NOMO-1 treated with DMSO at 0.1 percent for 48 hours (cell line): ENCODE measurements at regions not wholly inside any gene's neighbourhood (a gene's known extent, or its start where the extent isn't known, plus 50 kb on each side); places are given as distances from the start of the nearest gene placed in this dataset.
"Not testable (repeated sequence)": the region's sequence is repeated elsewhere in the genome, so short reads cannot be mapped to it uniquely, and the experiment has no call there.

Experiments
- DNase-seq: peaks from one replicate; lab custom pipeline; 2025; ENCODE audit not compliant: unreplicated experiment; lab: John Stamatoyannopoulos, UW

- not testable (repeated sequence) for DNase-seq
These were observed 246.4 kb downstream of the TMEM121 start for GRCh38 chr14:105772710-105773250.

- no peak for DNase-seq
These were observed 247.2 kb downstream of the TMEM121 start for GRCh38 chr14:105773584-105773983.

- no peak for DNase-seq
These were observed 247.6 kb downstream of the TMEM121 start for GRCh38 chr14:105774001-105774400.

- not testable (repeated sequence) for DNase-seq
These were observed 248.4 kb downstream of the TMEM121 start for GRCh38 chr14:105774585-105775348.

- not testable (repeated sequence) for DNase-seq
These were observed 249.1 kb downstream of the TMEM121 start for GRCh38 chr14:105775349-105775923.

- not testable (repeated sequence) for DNase-seq
These were observed 249.7 kb downstream of the TMEM121 start for GRCh38 chr14:105776112-105776511.

GRCh38 chr14:105776924-105777323, 250.5 kb downstream of the TMEM121 start:
- no peak for DNase-seq

GRCh38 chr14:105783707-105784106, 257.3 kb downstream of the TMEM121 start:
- DNase-seq, result no peak

GRCh38 chr14:105793836-105794235, 267.5 kb downstream of the TMEM121 start:
- DNase-seq, result no peak

- DNase-seq, result no peak
These were observed 271.2 kb downstream of the TMEM121 start for GRCh38 chr14:105797546-105797945.

GRCh38 chr14:105805701-105806100, 279.3 kb downstream of the TMEM121 start:
- no peak for DNase-seq

GRCh38 chr14:105806568-105806967, 280.2 kb downstream of the TMEM121 start:
- DNase-seq, result no peak

- DNase-seq, result no peak
These were observed 291.8 kb downstream of the TMEM121 start for GRCh38 chr14:105817971-105818711.

GRCh38 chr14:105818712-105819005, 292.3 kb downstream of the TMEM121 start:
- no peak for DNase-seq

- no peak for DNase-seq
These were observed 303.8 kb downstream of the TMEM121 start for GRCh38 chr14:105830171-105830570.

- no peak for DNase-seq
These were observed 309.8 kb downstream of the TMEM121 start for GRCh38 chr14:105836160-105836559.

- no peak for DNase-seq
These were observed 310.3 kb downstream of the TMEM121 start for GRCh38 chr14:105836730-105837129.

GRCh38 chr14:105837349-105838063, 311.1 kb downstream of the TMEM121 start:
- no peak for DNase-seq

GRCh38 chr14:105838107-105838506, 311.7 kb downstream of the TMEM121 start:
- DNase-seq, result no peak

- no peak for DNase-seq
These were observed 312.4 kb downstream of the TMEM121 start for GRCh38 chr14:105838591-105839424.
